ENCODE measurements at regions not wholly inside any gene's neighbourhood (a gene's known extent, or its start where the extent isn't known, plus 50 kb on each side); places are given as distances from the start of the nearest gene placed in this dataset.
"Not testable (repeated sequence)": the region's sequence is repeated elsewhere in the genome, so short reads cannot be mapped to it uniquely, and the experiment has no call there.

- TF ChIP-seq CTCF (IDR thresholded peaks at IDR 0.05); POLR2AphosphoS5 (IDR thresholded peaks at IDR 0.05; ENCODE audit: low read depth, low read length); REST (IDR thresholded peaks at IDR 0.05; ENCODE audit: insufficient read depth in 1 of 2, low read depth in 2 of 2, low read length in 1 of 2); SIN3A (IDR thresholded peaks at IDR 0.05; ENCODE audit: borderline replicate concordance, insufficient read depth, low read depth, low read length): not testable (repeated sequence)
Observed at GRCh38 chr10:59413795-59414194, 51.4 kb upstream of the FAM13C start.

Measured in Panc1 (cell line).